ENCODE measurements at regions not wholly inside any gene's neighbourhood (a gene's known extent, or its start where the extent isn't known, plus 50 kb on each side); places are given as distances from the start of the nearest gene placed in this dataset.
"Not testable (repeated sequence)": the region's sequence is repeated elsewhere in the genome, so short reads cannot be mapped to it uniquely, and the experiment has no call there.

- not testable (repeated sequence) for H3K4me1 ChIP-seq; DNase-seq; H3K9me3 ChIP-seq (replicated peaks); H3K27ac ChIP-seq; H3K4me3 ChIP-seq; H3K36me3 ChIP-seq; H3K27me3 ChIP-seq
These were observed 521.6 kb downstream of the IRS2 start for GRCh38 chr13:109264603-109265437.

GRCh38 chr13:109257761-109258157 lies 528.6 kb downstream of the IRS2 start:
- DNase-seq; H3K27me3 ChIP-seq; H3K36me3 ChIP-seq; H3K9me3 ChIP-seq (replicated peaks); H3K4me3 ChIP-seq: not testable (repeated sequence)
- Histone ChIP-seq H3K27ac (peak overlapping the region; percentile 75), H3K4me1 (peaks cover 14% of the 10 kb centered on the region)
